ENCODE measurements at regions not wholly inside any gene's neighbourhood (a gene's known extent, or its start where the extent isn't known, plus 50 kb on each side); places are given as distances from the start of the nearest gene placed in this dataset.

GRCh38 chr10:4632757-4633156 lies 193.2 kb upstream of the AKR1E2 start:
- 89 to 98% methylated on average over 5 of the region's 5 CpGs for WGBS, 2 experiments (ENCODE audit: low coverage in 1 of 2, low lambda C conversion rate in 2 of 2, missing lambda C conversion rate in 2 of 2)
- Histone ChIP-seq H3K4me1 (ENCODE audit: insufficient read depth) (peaks cover 3% of the 10 kb centered on the region), H3F3A (ENCODE audit: insufficient read depth) (no peaks in the 10 kb centered on the region), H3K27me3 (replicated peaks; ENCODE audit: insufficient read depth) (no peaks in the 10 kb centered on the region), H3K9me3 (ENCODE audit: low read depth) (no peaks in the 10 kb centered on the region), H3K36me3 (ENCODE audit: low read depth) (no peaks in the 10 kb centered on the region), H3K4me3 (no peak overlapping the region), H3K9ac (no peak overlapping the region), H3K27ac (no peak overlapping the region), H4K20me1 (ENCODE audit: insufficient read depth) (no peaks in the 10 kb centered on the region), H3K9me2 (ENCODE audit: insufficient read depth) (no peaks in the 10 kb centered on the region), H3K4me2 (ENCODE audit: unreplicated experiment) (no peak overlapping the region), H3K79me2 (ENCODE audit: insufficient read depth) (no peaks in the 10 kb centered on the region), H2AFZ (no peak overlapping the region)
- no peak for DNase-seq
- TF ChIP-seq EZH2phosphoT487 (IDR thresholded peaks at IDR 0.05; ENCODE audit: insufficient read depth, low read depth) (no peak), EZH2 (IDR thresholded peaks at IDR 0.05; ENCODE audit: insufficient read depth, poor library complexity, severe bottlenecking) (no peak)
- in situ Hi-C loops (cut with MboI) = no loop called here

DNA sequence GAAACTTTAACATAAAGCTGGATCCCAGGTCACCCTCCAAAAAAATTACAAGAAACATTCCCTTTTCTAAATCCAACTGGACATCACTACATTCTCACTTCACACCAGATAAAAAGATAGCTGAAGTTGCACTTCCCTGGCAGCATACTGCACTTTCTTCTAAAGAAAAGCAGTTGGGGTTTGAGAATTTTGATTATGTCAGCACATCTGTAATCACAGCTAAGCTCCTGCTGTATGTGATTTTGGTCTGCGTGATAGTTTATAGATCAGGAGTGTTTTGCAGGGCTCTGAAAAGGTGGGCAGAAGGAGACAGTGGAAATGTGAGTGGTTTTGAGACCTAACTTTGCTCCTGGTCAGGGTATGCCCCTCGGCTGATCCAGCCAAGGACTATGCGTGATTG lies 199.1 kb upstream of the AKR1E2 start:
- Histone ChIP-seq H3K4me3 (no peak overlapping the region), H3K27ac (no peak overlapping the region), H3K9me3 (ENCODE audit: low read depth) (no peaks in the 10 kb centered on the region), H3K79me2 (ENCODE audit: insufficient read depth) (no peaks in the 10 kb centered on the region), H3K9me2 (ENCODE audit: insufficient read depth) (no peaks in the 10 kb centered on the region), H3K27me3 (replicated peaks; ENCODE audit: insufficient read depth) (no peaks in the 10 kb centered on the region), H3K9ac (no peak overlapping the region), H3K4me1 (ENCODE audit: insufficient read depth) (peaks cover 18% of the 10 kb centered on the region), H2AFZ (no peak overlapping the region), H3K4me2 (ENCODE audit: unreplicated experiment) (no peak overlapping the region), H3K36me3 (ENCODE audit: low read depth) (no peaks in the 10 kb centered on the region), H4K20me1 (ENCODE audit: insufficient read depth) (no peaks in the 10 kb centered on the region), H3F3A (ENCODE audit: insufficient read depth) (peaks cover 11% of the 10 kb centered on the region; the same call in 1 of the 2 replicates)
- in situ Hi-C loops (cut with MboI) = no loop called here
- 98% methylated on average over 3 of the region's 3 CpGs for WGBS, 2 experiments (ENCODE audit: low coverage in 1 of 2, low lambda C conversion rate in 2 of 2, missing lambda C conversion rate in 2 of 2)
- no peak for DNase-seq
- TF ChIP-seq EZH2 (IDR thresholded peaks at IDR 0.05; ENCODE audit: insufficient read depth, poor library complexity, severe bottlenecking) (no peak), EZH2phosphoT487 (IDR thresholded peaks at IDR 0.05; ENCODE audit: insufficient read depth, low read depth) (no peak)

GRCh38 chr10:4623757-4624420 lies 202.1 kb upstream of the AKR1E2 start:
- no peak overlapping the region for H3K9ac ChIP-seq
- in situ Hi-C loops (cut with MboI) = no loop called here
- no peak overlapping the region for H3K4me3 ChIP-seq
- peak overlapping the region; percentile 15 for H2AFZ ChIP-seq
- TF ChIP-seq EZH2 (IDR thresholded peaks at IDR 0.05; ENCODE audit: insufficient read depth, poor library complexity, severe bottlenecking) (no peak), EZH2phosphoT487 (IDR thresholded peaks at IDR 0.05; ENCODE audit: insufficient read depth, low read depth) (no peak)
- no peaks in the 10 kb centered on the region for H3K9me2 ChIP-seq (ENCODE audit: insufficient read depth)
- no peaks in the 10 kb centered on the region for H4K20me1 ChIP-seq (ENCODE audit: insufficient read depth)
- peaks cover 18% of the 10 kb centered on the region for H3K4me1 ChIP-seq (ENCODE audit: insufficient read depth)
- peak overlapping the region; percentile 29; the same call in 1 of the 2 replicates for H3K27ac ChIP-seq
- peak overlapping the region; percentile 7 for H3K4me2 ChIP-seq (ENCODE audit: unreplicated experiment)
- DNase-seq = peak; percentile 47
- WGBS, 2 experiments (ENCODE audit: low coverage in 1 of 2, low lambda C conversion rate in 2 of 2, missing lambda C conversion rate in 2 of 2) = 14 to 23% methylated on average over 1 of the region's 1 CpG
- H3F3A ChIP-seq (ENCODE audit: insufficient read depth) = peaks cover 11% of the 10 kb centered on the region; the same call in 1 of the 2 replicates
- no peaks in the 10 kb centered on the region for H3K27me3 ChIP-seq (replicated peaks; ENCODE audit: insufficient read depth)
- no peaks in the 10 kb centered on the region for H3K79me2 ChIP-seq (ENCODE audit: insufficient read depth)
- no peaks in the 10 kb centered on the region for H3K9me3 ChIP-seq (ENCODE audit: low read depth)
- H3K36me3 ChIP-seq (ENCODE audit: low read depth) = no peaks in the 10 kb centered on the region

- Histone ChIP-seq H3K36me3 (ENCODE audit: low read depth) (no peaks in the 10 kb centered on the region), H3K4me1 (ENCODE audit: insufficient read depth) (peaks cover 18% of the 10 kb centered on the region), H4K20me1 (ENCODE audit: insufficient read depth) (no peaks in the 10 kb centered on the region), H3K9me2 (ENCODE audit: insufficient read depth) (no peaks in the 10 kb centered on the region), H3K4me2 (ENCODE audit: unreplicated experiment) (no peak overlapping the region), H3F3A (ENCODE audit: insufficient read depth) (peaks cover 11% of the 10 kb centered on the region; the same call in 1 of the 2 replicates), H3K9me3 (ENCODE audit: low read depth) (no peaks in the 10 kb centered on the region), H3K27me3 (replicated peaks; ENCODE audit: insufficient read depth) (no peaks in the 10 kb centered on the region), H2AFZ (peak overlapping the region; percentile 15; the same call in 1 of the 2 replicates), H3K27ac (peak overlapping the region; percentile 29; the same call in 1 of the 2 replicates), H3K4me3 (no peak overlapping the region), H3K9ac (no peak overlapping the region), H3K79me2 (ENCODE audit: insufficient read depth) (no peaks in the 10 kb centered on the region)
- 92 to 95% methylated on average over 7 of the region's 7 CpGs for WGBS, 2 experiments (ENCODE audit: low coverage in 1 of 2, low lambda C conversion rate in 2 of 2, missing lambda C conversion rate in 2 of 2)
- DNase-seq = no peak
- in situ Hi-C loops (cut with MboI) = no loop called here
- no peak for TF ChIP-seq EZH2phosphoT487 (IDR thresholded peaks at IDR 0.05; ENCODE audit: insufficient read depth, low read depth)
- TF ChIP-seq EZH2 (IDR thresholded peaks at IDR 0.05; ENCODE audit: insufficient read depth, poor library complexity, severe bottlenecking) = no peak
These were observed 202.8 kb upstream of the AKR1E2 start for GRCh38 chr10:4623200-4623599.
